Keratinocyte (primary cell): ENCODE measurements at regions not wholly inside any gene's neighbourhood (a gene's known extent, or its start where the extent isn't known, plus 50 kb on each side); places are given as distances from the start of the nearest gene placed in this dataset.

ENCODE experiments used
- DNase-seq: peaks from one replicate; pipeline ENCODE4 v3.0.0-alpha.2; 2011; ENCODE audit warnings: low read depth, missing footprints, low spot score
- FAIRE-seq: peaks from 2 replicates; lab custom pipeline; 2011; peaks lifted over from hg19 to GRCh38; lab: Jason Lieb, UNC
- H2AFZ ChIP-seq: 2 replicates; pipeline ENCODE4 v1.6.0; 2012; ENCODE audit warnings: low read length, control low read depth, inconsistent platforms; ENCODE audit not compliant: control insufficient read depth
- H3K27ac ChIP-seq: 2 replicates; pipeline ENCODE4 v1.5.1; 2011; ENCODE audit warnings: low read length; ENCODE audit not compliant: control insufficient read depth, insufficient read depth
- H3K27me3 ChIP-seq: 3 replicates; pipeline ENCODE4 v1.6.0; 2011; ENCODE audit warnings: low read length; ENCODE audit not compliant: control insufficient read depth, insufficient read depth; ENCODE audit errors: extremely low read depth
- H3K36me3 ChIP-seq, 2 experiments: 2 replicates in 1 of 2; 3 replicates in 1 of 2; pipeline ENCODE4 v1.5.1; 2011; ENCODE audit warnings: low read length in 2 of 2, mild to moderate bottlenecking in 1 of 2; ENCODE audit not compliant: control insufficient read depth in 2 of 2, insufficient read depth in 2 of 2; ENCODE audit errors: extremely low read depth in 1 of 2
- H3K4me1 ChIP-seq: 3 replicates; pipeline ENCODE4 v1.5.1; 2011; ENCODE audit warnings: low read length; ENCODE audit not compliant: control insufficient read depth, insufficient read depth; ENCODE audit errors: extremely low read depth
- H3K4me2 ChIP-seq: 3 replicates; pipeline ENCODE4 v1.6.0; 2011; ENCODE audit warnings: low read depth, low read length; ENCODE audit not compliant: control insufficient read depth, insufficient read depth; ENCODE audit errors: extremely low read depth
- H3K4me3 ChIP-seq, 3 experiments: fragments of 200-600 bp in 1 of 3; sonication (generic) in 1 of 3; 2 replicates in 2 of 3; 3 replicates in 1 of 3; pipeline ENCODE4 v1.5.1; 2011 to 2016; ENCODE audit warnings: low read length in 3 of 3, mild to moderate bottlenecking in 3 of 3, control low read depth in 2 of 3, inconsistent platforms in 1 of 3, low read depth in 1 of 3, mixed read lengths in 1 of 3, mixed run types in 1 of 3, moderate library complexity in 1 of 3; ENCODE audit not compliant: control insufficient read depth in 2 of 3, insufficient read depth in 2 of 3; ENCODE audit errors: extremely low read depth in 1 of 3
- H3K79me2 ChIP-seq: 2 replicates; pipeline ENCODE4 v1.6.0; 2012; ENCODE audit warnings: low read length; ENCODE audit not compliant: control insufficient read depth, insufficient read depth
- H3K9ac ChIP-seq: 3 replicates; pipeline ENCODE4 v1.6.0; 2011; ENCODE audit warnings: low read length; ENCODE audit not compliant: control insufficient read depth, insufficient read depth; ENCODE audit errors: extremely low read depth
- H3K9me1 ChIP-seq: 3 replicates; pipeline ENCODE4 v1.6.0; 2011; ENCODE audit warnings: low read length; ENCODE audit not compliant: control insufficient read depth, insufficient read depth; ENCODE audit errors: extremely low read depth
- H3K9me3 ChIP-seq: 2 replicates; pipeline ENCODE4 v1.5.1; 2012; ENCODE audit warnings: low read depth, low read length; ENCODE audit not compliant: control insufficient read depth
- H4K20me1 ChIP-seq: 3 replicates; pipeline ENCODE4 v1.6.0; 2011; ENCODE audit warnings: low read length; ENCODE audit not compliant: control insufficient read depth, insufficient read depth; ENCODE audit errors: extremely low read depth
- EZH2 ChIP-seq: IDR thresholded peaks from one replicate; pipeline ENCODE4 v1.6.1; 2012; ENCODE audit warnings: inconsistent platforms, mild to moderate bottlenecking, low read length, moderate library complexity
- dilution Hi-C: fragments of 300-500 bp; cut with MboI; formaldehyde crosslinking; loops from one replicate; pipeline ENCODE4 v1.7.0; 2020; ENCODE audit warnings: low sequenced_read_pairs; ENCODE audit not compliant: extremely low pct_ligation_motif_present
- TF ChIP-seq, protein P1 (sequence below), 3 experiments: IDR thresholded peaks in 1 of 3; conservative IDR thresholded peaks in 1 of 3; optimal IDR thresholded peaks in 1 of 3; 2 replicates in 2 of 3; 3 replicates in 1 of 3; pipeline versions ENCODE3 to v1.5.1; 2011; ENCODE audit warnings: low read length in 3 of 3, mild to moderate bottlenecking in 3 of 3, moderate library complexity in 2 of 3, control low read depth in 1 of 3, inconsistent platforms in 1 of 3; ENCODE audit not compliant: insufficient read depth in 2 of 3; ENCODE audit errors: extremely low read depth in 1 of 3

DNA sequence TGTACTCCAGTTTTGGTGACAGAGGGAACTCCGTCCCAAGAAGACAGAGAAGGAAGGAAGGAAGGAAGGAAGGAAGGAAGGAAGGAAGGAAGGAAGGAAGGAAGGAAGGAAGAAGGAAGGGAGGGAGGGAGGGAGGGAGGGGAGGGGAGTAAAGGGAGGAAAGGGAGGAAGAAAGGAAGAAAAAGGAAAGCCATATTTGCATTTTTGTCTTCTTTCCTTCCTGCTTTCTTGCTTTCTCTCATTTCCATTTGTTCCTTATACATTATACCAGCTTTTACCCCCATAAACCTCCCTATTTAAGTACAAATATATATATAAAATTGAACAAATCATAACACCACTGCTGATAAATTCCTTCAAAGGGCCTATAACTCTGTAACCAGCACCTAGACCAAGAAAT is 151.8 kb downstream of the SMC2 start:
- Histone ChIP-seq H3K27ac (no peak overlapping the region), H3K36me3 (no peaks in the 10 kb centered on the region), H3K9ac (no peak overlapping the region), H3K79me2 (no peaks in the 10 kb centered on the region), H3K9me3 (no peaks in the 10 kb centered on the region), H3K4me2 (no peak overlapping the region), H3K4me3 (no peak overlapping the region), H4K20me1 (no peaks in the 10 kb centered on the region), H3K27me3 (no peaks in the 10 kb centered on the region), H2AFZ (no peak overlapping the region), H3K9me1 (no peaks in the 10 kb centered on the region), H3K4me1 (no peaks in the 10 kb centered on the region)
- DNase-seq, result no peak
- dilution Hi-C loops, result no loop called here
- no peak for FAIRE-seq
- TF ChIP-seq, protein P1, sequence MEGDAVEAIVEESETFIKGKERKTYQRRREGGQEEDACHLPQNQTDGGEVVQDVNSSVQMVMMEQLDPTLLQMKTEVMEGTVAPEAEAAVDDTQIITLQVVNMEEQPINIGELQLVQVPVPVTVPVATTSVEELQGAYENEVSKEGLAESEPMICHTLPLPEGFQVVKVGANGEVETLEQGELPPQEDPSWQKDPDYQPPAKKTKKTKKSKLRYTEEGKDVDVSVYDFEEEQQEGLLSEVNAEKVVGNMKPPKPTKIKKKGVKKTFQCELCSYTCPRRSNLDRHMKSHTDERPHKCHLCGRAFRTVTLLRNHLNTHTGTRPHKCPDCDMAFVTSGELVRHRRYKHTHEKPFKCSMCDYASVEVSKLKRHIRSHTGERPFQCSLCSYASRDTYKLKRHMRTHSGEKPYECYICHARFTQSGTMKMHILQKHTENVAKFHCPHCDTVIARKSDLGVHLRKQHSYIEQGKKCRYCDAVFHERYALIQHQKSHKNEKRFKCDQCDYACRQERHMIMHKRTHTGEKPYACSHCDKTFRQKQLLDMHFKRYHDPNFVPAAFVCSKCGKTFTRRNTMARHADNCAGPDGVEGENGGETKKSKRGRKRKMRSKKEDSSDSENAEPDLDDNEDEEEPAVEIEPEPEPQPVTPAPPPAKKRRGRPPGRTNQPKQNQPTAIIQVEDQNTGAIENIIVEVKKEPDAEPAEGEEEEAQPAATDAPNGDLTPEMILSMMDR (optimal IDR thresholded peaks at IDR 0.05 in 1 of 3, IDR thresholded peaks at IDR 0.05 in 1 of 3, conservative IDR thresholded peaks at IDR 0.05 in 1 of 3; ENCODE audit: extremely low read depth in 1 of 3, insufficient read depth in 2 of 3, low read length in 3 of 3), result no peak

DNA sequence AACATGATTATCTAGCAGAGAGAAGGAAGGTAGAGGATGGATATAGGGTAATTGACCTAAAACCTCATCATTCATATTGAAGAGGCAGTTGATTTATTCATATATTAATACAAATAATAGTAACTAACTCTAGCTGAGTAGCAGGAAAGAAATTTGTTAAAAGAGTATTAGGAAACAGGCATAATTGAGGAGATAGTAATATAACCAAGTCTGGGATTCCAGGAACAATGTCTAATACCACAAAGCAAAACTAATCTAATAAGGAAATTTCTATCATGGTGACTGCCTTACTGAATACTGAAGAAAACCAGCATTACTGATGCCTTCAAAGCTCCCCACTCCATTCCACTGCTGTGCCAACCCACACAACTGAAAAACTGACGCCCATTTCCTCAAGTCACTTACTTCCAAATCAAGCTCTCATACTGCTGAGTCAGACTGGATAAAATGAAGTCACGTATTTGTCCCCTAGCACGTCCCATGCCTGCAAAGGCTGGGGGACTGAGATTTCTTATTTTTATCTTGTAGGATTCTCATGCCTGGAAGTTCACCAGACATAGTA is 153.9 kb downstream of the SMC2 start:
- FAIRE-seq (no peak), DNase-seq (no peak)
- Histone ChIP-seq H2AFZ (no peak overlapping the region), H3K4me1 (no peaks in the 10 kb centered on the region), H3K27ac (no peak overlapping the region), H3K79me2 (no peaks in the 10 kb centered on the region), H3K9ac (no peak overlapping the region), H3K4me3 (no peak overlapping the region), H3K27me3 (no peaks in the 10 kb centered on the region), H3K9me3 (no peaks in the 10 kb centered on the region), H3K9me1 (no peaks in the 10 kb centered on the region), H3K4me2 (no peak overlapping the region), H3K36me3 (no peaks in the 10 kb centered on the region), H4K20me1 (no peaks in the 10 kb centered on the region)
- TF ChIP-seq, protein P1 (optimal IDR thresholded peaks at IDR 0.05 in 1 of 3, IDR thresholded peaks at IDR 0.05 in 1 of 3, conservative IDR thresholded peaks at IDR 0.05 in 1 of 3; ENCODE audit: extremely low read depth in 1 of 3, insufficient read depth in 2 of 3, low read length in 3 of 3), result no peak
- no peak for TF ChIP-seq EZH2
- dilution Hi-C loops, result no loop called here
